ENCODE measurements at regions not wholly inside any gene's neighbourhood (a gene's known extent, or its start where the extent isn't known, plus 50 kb on each side); places are given as distances from the start of the nearest gene placed in this dataset.

GRCh38 chr6:2376429-2377355 lies 131.3 kb upstream of the GMDS start:
- H3K27me3 ChIP-seq = no peaks in the 10 kb centered on the region
- H4K20me1 ChIP-seq (ENCODE audit: insufficient read depth, poor library complexity, severe bottlenecking) = no peaks in the 10 kb centered on the region
- peak; percentile 32 for DNase-seq (ENCODE audit: low spot score)
- TF ChIP-seq CTCF (IDR thresholded peaks at IDR 0.05; ENCODE audit: poor library complexity) (no peak), EZH2phosphoT487 (IDR thresholded peaks at IDR 0.05; ENCODE audit: low read depth, severe bottlenecking, unreplicated experiment) (no peak), EZH2 (IDR thresholded peaks at IDR 0.05; ENCODE audit: borderline replicate concordance) (no peak)
- no peak overlapping the region for H2AFZ ChIP-seq
- 61% methylated on average over 19 of the region's 19 CpGs for WGBS (ENCODE audit: low lambda C conversion rate, missing lambda C conversion rate)
- H3K4me1 ChIP-seq (ENCODE audit: insufficient read depth) = no peaks in the 10 kb centered on the region
- H3K9me3 ChIP-seq (ENCODE audit: low read depth) = no peaks in the 10 kb centered on the region
- H3K27ac ChIP-seq = peak overlapping the region; percentile 40
- H3K36me3 ChIP-seq (replicated peaks; ENCODE audit: insufficient read depth, low read depth) = no peaks in the 10 kb centered on the region
- no peaks in the 10 kb centered on the region for H3K9me2 ChIP-seq (replicated peaks; ENCODE audit: insufficient read depth)
- H3K4me3 ChIP-seq = no peak overlapping the region
- no peaks in the 10 kb centered on the region for H3K79me2 ChIP-seq
- peak overlapping the region; percentile 49 for H3K4me2 ChIP-seq

GRCh38 chr6:2375443-2375842 lies 130.0 kb upstream of the GMDS start:
- H3K36me3 ChIP-seq (replicated peaks; ENCODE audit: insufficient read depth, low read depth) = no peaks in the 10 kb centered on the region
- H3K9me3 ChIP-seq (ENCODE audit: low read depth) = no peaks in the 10 kb centered on the region
- no peaks in the 10 kb centered on the region for H3K9me2 ChIP-seq (replicated peaks; ENCODE audit: insufficient read depth)
- no peaks in the 10 kb centered on the region for H3K27me3 ChIP-seq
- DNase-seq (ENCODE audit: low spot score) = no peak
- TF ChIP-seq CTCF (IDR thresholded peaks at IDR 0.05; ENCODE audit: poor library complexity) (no peak), EZH2 (IDR thresholded peaks at IDR 0.05; ENCODE audit: borderline replicate concordance) (no peak), EZH2phosphoT487 (IDR thresholded peaks at IDR 0.05; ENCODE audit: low read depth, severe bottlenecking, unreplicated experiment) (no peak)
- H3K4me2 ChIP-seq = no peak overlapping the region
- no peak overlapping the region for H2AFZ ChIP-seq
- no peaks in the 10 kb centered on the region for H4K20me1 ChIP-seq (ENCODE audit: insufficient read depth, poor library complexity, severe bottlenecking)
- WGBS (ENCODE audit: low lambda C conversion rate, missing lambda C conversion rate) = 88% methylated on average over 17 of the region's 17 CpGs
- no peak overlapping the region for H3K27ac ChIP-seq
- H3K4me3 ChIP-seq = no peak overlapping the region
- no peaks in the 10 kb centered on the region for H3K79me2 ChIP-seq
- H3K4me1 ChIP-seq (ENCODE audit: insufficient read depth) = no peaks in the 10 kb centered on the region

GRCh38 chr6:2369606-2370005 lies 124.2 kb upstream of the GMDS start:
- Histone ChIP-seq H3K27me3 (no peaks in the 10 kb centered on the region), H3K27ac (no peak overlapping the region), H4K20me1 (ENCODE audit: insufficient read depth, poor library complexity, severe bottlenecking) (no peaks in the 10 kb centered on the region), H3K4me1 (ENCODE audit: insufficient read depth) (no peaks in the 10 kb centered on the region), H2AFZ (no peak overlapping the region), H3K79me2 (no peaks in the 10 kb centered on the region), H3K4me2 (no peak overlapping the region), H3K36me3 (replicated peaks; ENCODE audit: insufficient read depth, low read depth) (no peaks in the 10 kb centered on the region), H3K9me3 (ENCODE audit: low read depth) (no peaks in the 10 kb centered on the region), H3K9me2 (replicated peaks; ENCODE audit: insufficient read depth) (no peaks in the 10 kb centered on the region), H3K4me3 (no peak overlapping the region)
- no peak for DNase-seq (ENCODE audit: low spot score)
- 92% methylated on average over 8 of the region's 8 CpGs for WGBS (ENCODE audit: low lambda C conversion rate, missing lambda C conversion rate)
- no peak for TF ChIP-seq EZH2phosphoT487 (IDR thresholded peaks at IDR 0.05; ENCODE audit: low read depth, severe bottlenecking, unreplicated experiment)
- no peak for TF ChIP-seq EZH2 (IDR thresholded peaks at IDR 0.05; ENCODE audit: borderline replicate concordance)
- TF ChIP-seq CTCF (IDR thresholded peaks at IDR 0.05; ENCODE audit: poor library complexity) = no peak

Measured in hepatocyte (in vitro differentiated cells).